Aorta (tissue), 5 donors: ENCODE measurements at regions not wholly inside any gene's neighbourhood (a gene's known extent, or its start where the extent isn't known, plus 50 kb on each side); places are given as distances from the start of the nearest gene placed in this dataset.

Source experiments
- ATAC-seq: fragments of 200-7000 bp; cut with Tn5 transposase; one replicate; pipeline ENCODE4 v1.9.1; 2022; ENCODE audit warnings: moderate library complexity; ENCODE audit not compliant: low FRiP score
- DNase-seq, 2 donors: peaks; one replicate each; pipeline ENCODE4 v3.0.0-alpha.2; 2020
- H3K27ac ChIP-seq, 2 donors: one replicate each; pipeline ENCODE4 v1.5.1; 2013; ENCODE audit warnings: low read length in 2 of 2, mild to moderate bottlenecking in 2 of 2, moderate library complexity in 2 of 2, control low read depth in 1 of 2, inconsistent platforms in 1 of 2, low read depth in 1 of 2
- H3K27me3 ChIP-seq, 2 donors: one replicate each; pipeline ENCODE4 v1.6.1; 2013; ENCODE audit warnings: control low read depth in 1 of 2, low read length in 1 of 2, mild to moderate bottlenecking in 1 of 2, moderate library complexity in 1 of 2; ENCODE audit not compliant: insufficient read depth in 2 of 2, control insufficient read depth in 1 of 2
- H3K36me3 ChIP-seq, 2 donors: one replicate each; pipeline ENCODE4 v1.6.1; 2013; ENCODE audit warnings: control low read depth in 1 of 2, low read length in 1 of 2, mild to moderate bottlenecking in 1 of 2; ENCODE audit not compliant: insufficient read depth in 2 of 2, control insufficient read depth in 1 of 2
- H3K4me1 ChIP-seq, 2 donors: one replicate each; pipeline ENCODE4 v1.6.1; 2013; ENCODE audit warnings: low read length in 2 of 2, control low read depth in 1 of 2, mild to moderate bottlenecking in 1 of 2, moderate library complexity in 1 of 2; ENCODE audit not compliant: insufficient read depth in 2 of 2, control insufficient read depth in 1 of 2
- H3K4me3 ChIP-seq, 2 donors: one replicate each; pipeline ENCODE4 v1.5.1; 2013; ENCODE audit warnings: low read length in 2 of 2, control low read depth in 1 of 2, mild to moderate bottlenecking in 1 of 2
- H3K9me3 ChIP-seq: one replicate; pipeline ENCODE4 v1.6.1; 2013; ENCODE audit warnings: mild to moderate bottlenecking, low read length; ENCODE audit not compliant: control insufficient read depth
- WGBS, 2 donors: extraction: QIAGEN DNeasy Blood & Tissue Kit; methylation state at CpG; one replicate each; pipeline ENCODE4 v1.1.7; 2013; 5-methylcytosine and 5-hydroxymethylcytosine counted together
- intact Hi-C, 2 donors: fragments of 100-400 bp; cut with DNase I; formaldehyde crosslinking; loops; one replicate each; pipeline versions ENCODE4 v1.14.2 to v1.15.0; 2022
- donor health status: healthy with polysubstance abuse.
- donor health status: Bipolar disorder and iron deficiency.
- donor health status: DM: no; HTN: no; CAD: no.
- donor health status: DM: no; HTN: no; CAD: no.
- donor health status: DM: yes; HTN: yes; CAD: no.

DNA sequence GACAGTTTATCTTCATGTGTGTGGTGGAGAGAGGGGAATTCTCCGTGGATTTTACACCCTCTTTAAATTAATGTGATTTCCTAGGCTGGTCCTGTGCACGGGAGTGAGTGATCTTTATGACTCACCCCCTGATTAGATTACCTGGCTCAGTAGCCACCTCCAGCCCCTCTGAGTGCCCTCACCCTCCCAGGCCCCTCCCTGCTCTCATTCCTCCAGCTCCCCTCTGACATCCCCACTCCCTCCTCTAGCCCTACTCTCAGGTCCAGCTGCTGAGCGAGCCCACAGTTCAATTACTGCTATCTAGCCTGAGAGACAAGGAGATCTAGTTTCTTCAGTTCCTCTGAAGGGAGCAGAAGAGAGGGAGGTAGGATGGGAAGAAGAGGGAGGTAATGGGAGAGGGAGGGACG lies 61.8 kb upstream of the ARAP3 start:
- no peaks in the 10 kb centered on the region for H3K9me3 ChIP-seq
- intact Hi-C loops, result no loop called here
- WGBS, 2 donors, result 18 to 22% methylated on average over 4 of the region's 4 CpGs
- DNase-seq, result no peak
- H3K36me3 ChIP-seq, result no peaks in the 10 kb centered on the region
- H3K27me3 ChIP-seq, result no peaks in the 10 kb centered on the region
- no peak for ATAC-seq
- no peaks in the 10 kb centered on the region for H3K4me1 ChIP-seq
- H3K27ac ChIP-seq, result no peak overlapping the region
- no peak overlapping the region for H3K4me3 ChIP-seq

DNA sequence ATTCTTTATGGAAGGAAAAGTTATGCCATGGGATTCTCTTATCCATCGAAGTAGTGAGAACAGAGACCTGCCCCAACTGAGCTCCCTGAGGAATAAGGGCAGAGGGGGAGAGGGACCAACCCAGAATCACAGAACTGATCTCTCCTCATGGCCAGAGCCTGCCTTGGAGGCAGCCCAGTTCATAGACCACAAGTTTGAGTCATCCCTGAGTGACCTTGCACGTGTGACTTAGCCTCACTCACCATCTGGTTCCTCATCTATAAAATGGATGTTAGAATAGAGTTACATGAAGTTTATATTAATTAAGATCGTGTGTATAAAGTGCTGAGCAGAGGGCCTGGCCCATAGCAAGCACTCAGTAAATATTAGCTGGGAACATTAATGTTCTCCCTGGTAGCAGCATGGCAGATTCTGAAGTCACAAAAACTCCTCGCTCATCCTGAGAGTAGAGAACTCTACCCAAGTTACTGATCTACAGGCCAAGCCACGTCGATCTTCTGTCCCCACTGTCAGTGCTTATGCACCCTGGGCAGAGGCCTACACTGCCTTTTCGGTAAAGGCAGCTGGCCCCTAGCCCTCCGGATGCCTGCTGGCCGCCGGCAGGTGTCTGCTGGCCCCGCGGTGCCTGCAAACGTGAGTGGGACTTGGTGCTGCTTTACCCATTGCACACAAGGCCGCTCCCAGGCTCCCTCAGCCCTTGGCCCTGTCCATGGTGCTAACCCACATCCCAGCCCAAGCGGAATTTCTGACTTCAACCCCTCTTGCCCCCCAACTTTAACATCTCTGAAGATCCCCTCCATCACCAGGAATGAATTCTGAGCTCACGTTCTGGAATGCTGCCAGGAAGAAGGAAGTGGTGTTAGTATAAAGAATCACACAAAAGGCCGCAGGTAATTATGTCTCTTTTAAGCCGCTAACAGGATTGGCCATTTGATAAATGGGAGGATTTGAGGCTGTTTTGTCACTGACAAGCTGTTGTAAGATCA lies 61.1 kb upstream of the ARAP3 start:
- H3K4me3 ChIP-seq, result no peak overlapping the region
- DNase-seq, result no peak

DNA sequence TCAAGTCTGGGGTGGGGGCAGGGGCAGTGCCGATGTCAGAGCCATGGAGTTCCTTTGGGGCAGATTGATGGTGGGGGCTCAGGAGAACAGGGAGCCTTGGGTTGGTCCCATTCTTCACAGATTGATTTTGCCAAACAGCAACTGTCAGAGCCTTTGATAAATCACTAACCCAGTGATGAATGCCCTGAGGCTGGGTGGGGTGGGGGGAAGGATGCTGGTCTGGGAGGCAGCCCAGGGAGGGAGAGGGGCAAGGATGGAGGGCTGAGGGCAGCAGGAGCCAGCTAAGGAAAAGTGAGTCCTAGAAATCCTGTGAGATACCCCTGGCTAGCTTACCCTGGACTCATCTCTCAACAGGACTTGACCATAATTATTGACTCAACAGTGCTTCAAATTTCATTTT lies 60.1 kb upstream of the ARAP3 start:
- WGBS, 2 donors, result 65 to 70% methylated on average over 1 of the region's 1 CpG
- intact Hi-C loops, result no loop called here
- peaks cover 0 to 2% of the 10 kb centered on the region in 2 donors for H3K27me3 ChIP-seq

More for the DNA sequence above, 61.1 kb upstream of the ARAP3 start:
- H3K27ac ChIP-seq, result no peak overlapping the region
- 22 to 24% methylated on average over 18 of the region's 18 CpGs for WGBS, 2 donors
- H3K27me3 ChIP-seq, result no peaks in the 10 kb centered on the region
- no peaks in the 10 kb centered on the region for H3K36me3 ChIP-seq
- H3K9me3 ChIP-seq, result no peaks in the 10 kb centered on the region
- intact Hi-C loops, result no loop called here
- no peak for ATAC-seq
- H3K4me1 ChIP-seq, result no peaks in the 10 kb centered on the region

DNA sequence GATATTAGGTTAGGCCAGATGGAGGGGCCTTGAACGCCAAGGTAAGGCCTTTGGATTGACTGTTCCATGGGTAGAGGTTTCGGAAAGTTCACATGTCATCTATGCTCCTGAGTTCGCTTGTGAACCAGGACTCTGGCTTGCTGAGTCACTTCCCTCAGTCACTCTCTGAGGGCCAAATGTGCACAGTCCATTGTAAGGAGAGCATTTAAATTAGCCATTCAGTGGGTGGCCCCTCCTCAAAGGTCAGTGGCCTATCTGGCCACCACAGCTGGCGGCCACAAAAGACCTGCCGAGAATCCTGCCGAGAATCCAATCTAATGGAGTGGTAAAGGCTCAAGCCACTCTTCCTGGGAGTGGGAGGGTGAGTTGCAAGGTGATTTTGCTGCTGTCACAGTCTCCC lies 58.9 kb upstream of the ARAP3 start:
- Histone ChIP-seq H3K4me3 (no peak overlapping the region), H3K36me3 (no peaks in the 10 kb centered on the region), H3K27me3 (peaks cover 0 to 2% of the 10 kb centered on the region in 2 donors), H3K27ac (no peak overlapping the region), H3K9me3 (no peaks in the 10 kb centered on the region), H3K4me1 (no peaks in the 10 kb centered on the region)
- ATAC-seq (no peak), DNase-seq (no peak)
- WGBS, 2 donors, result 65 to 72% methylated on average over 6 of the region's 6 CpGs
- intact Hi-C loops, result no loop called here

More for the DNA sequence above, 60.1 kb upstream of the ARAP3 start:
- Histone ChIP-seq H3K4me1 (no peaks in the 10 kb centered on the region), H3K4me3 (no peak overlapping the region), H3K36me3 (no peaks in the 10 kb centered on the region), H3K27ac (no peak overlapping the region), H3K9me3 (no peaks in the 10 kb centered on the region)
- DNase-seq (no peak), ATAC-seq (no peak)

DNA sequence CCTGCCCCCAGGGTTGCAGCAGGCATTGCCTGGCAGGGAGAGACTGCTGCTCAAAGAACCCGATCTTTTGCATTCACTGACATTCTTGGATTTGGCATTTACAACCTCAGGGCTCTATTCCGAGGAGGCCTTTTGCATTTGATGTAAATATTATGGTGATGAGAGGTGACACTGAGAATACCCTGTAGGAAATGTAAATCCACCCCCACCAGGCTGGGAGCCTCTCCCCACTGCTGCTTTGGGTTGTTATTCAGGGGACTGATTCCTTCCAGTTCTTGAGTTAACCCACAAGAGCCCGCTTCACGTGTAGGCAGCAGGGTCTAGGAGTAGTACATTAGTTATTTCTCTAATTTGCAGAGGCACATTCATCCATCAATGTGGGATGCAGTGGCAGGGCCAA lies 55.5 kb upstream of the ARAP3 start:
- intact Hi-C loops, result no loop called here

DNA sequence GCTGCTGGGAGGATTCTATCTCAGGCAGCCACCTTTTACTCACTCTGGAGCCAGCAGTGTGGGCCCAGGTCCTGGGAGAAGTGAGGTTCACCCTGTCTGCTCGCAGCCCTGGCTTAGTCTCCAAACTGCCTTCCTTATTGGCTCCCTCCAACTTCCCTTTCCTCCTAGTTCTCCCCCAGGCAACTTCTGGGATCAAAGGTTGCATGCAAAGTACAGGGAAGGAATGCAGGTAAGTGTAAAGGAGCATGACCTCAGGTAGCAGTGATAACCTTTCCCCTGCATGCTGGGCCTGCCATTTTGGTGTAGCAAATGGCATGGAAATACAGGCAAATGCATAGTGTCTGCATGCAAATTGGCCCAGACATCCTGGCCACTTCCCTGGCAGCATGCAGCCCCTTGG lies 53.8 kb upstream of the ARAP3 start:
- no peak overlapping the region for H3K4me3 ChIP-seq
- no peak for DNase-seq
- WGBS, 2 donors, result 38 to 43% methylated on average over 1 of the region's 1 CpG
- intact Hi-C loops, result no loop called here
- no peaks in the 10 kb centered on the region for H3K36me3 ChIP-seq
- no peak for ATAC-seq
- H3K9me3 ChIP-seq, result peaks cover 2% of the 10 kb centered on the region
- peaks cover 0 to 2% of the 10 kb centered on the region in 2 donors for H3K27me3 ChIP-seq
- H3K27ac ChIP-seq, result no peak overlapping the region
- H3K4me1 ChIP-seq, result no peaks in the 10 kb centered on the region

More for the DNA sequence above, 55.5 kb upstream of the ARAP3 start:
- DNase-seq, result no peak
- H3K9me3 ChIP-seq, result peaks cover 2% of the 10 kb centered on the region
- no peaks in the 10 kb centered on the region for H3K36me3 ChIP-seq
- H3K27ac ChIP-seq, result no peak overlapping the region
- no peak for ATAC-seq
- whole genome bisulfite sequencing, 2 donors, result 17 to 19% methylated on average over 4 of the region's 4 CpGs
- peaks cover 0 to 2% of the 10 kb centered on the region in 2 donors for H3K27me3 ChIP-seq
- H3K4me1 ChIP-seq, result no peaks in the 10 kb centered on the region
- no peak overlapping the region for H3K4me3 ChIP-seq

DNA sequence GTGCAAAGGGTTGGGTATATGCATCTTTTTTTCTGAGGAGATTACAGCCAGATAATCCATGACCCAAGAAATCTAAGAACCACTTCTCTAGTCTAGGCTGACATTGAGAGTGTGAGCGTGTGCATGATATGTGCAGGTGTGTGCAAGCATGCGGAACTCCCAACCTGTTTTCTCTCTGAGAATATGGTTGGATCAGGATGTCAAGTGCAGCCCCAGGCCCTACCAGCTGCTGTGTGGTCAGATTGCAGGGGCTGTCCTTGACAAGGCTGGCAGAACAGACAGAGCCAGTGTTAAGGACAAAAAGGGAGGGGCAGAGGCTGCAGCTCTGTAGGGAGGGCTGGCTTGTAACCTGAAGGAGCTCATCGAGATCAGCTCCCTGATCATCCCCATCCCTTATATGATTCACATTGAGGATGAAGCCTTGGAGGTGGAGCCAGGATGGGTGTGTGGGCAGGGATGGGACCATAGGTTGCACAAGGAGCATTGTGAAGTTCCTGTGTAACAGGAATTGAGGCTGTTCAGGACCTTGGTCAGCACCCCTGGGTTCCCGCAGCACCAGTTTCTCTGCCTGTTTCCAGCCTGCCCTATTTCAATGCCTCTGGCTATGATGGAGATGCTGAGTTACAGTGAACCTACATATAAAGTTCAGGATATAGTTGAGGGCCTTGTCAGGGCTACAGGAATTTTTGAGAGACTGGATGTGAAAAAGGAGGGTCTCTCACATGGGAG lies 52.6 kb upstream of the ARAP3 start:
- no peaks in the 10 kb centered on the region for H3K36me3 ChIP-seq
- intact Hi-C loops, result no loop called here
- no peak for ATAC-seq
- 50 to 53% methylated on average over 4 of the region's 4 CpGs for WGBS, 2 donors
- peaks cover 0 to 2% of the 10 kb centered on the region in 2 donors for H3K27me3 ChIP-seq
- peaks cover 2% of the 10 kb centered on the region for H3K9me3 ChIP-seq
- no peak overlapping the region for H3K4me3 ChIP-seq
- no peak overlapping the region for H3K27ac ChIP-seq
- DNase-seq, result peak in 1 of 2 donors; percentile 62
- no peaks in the 10 kb centered on the region for H3K4me1 ChIP-seq

DNA sequence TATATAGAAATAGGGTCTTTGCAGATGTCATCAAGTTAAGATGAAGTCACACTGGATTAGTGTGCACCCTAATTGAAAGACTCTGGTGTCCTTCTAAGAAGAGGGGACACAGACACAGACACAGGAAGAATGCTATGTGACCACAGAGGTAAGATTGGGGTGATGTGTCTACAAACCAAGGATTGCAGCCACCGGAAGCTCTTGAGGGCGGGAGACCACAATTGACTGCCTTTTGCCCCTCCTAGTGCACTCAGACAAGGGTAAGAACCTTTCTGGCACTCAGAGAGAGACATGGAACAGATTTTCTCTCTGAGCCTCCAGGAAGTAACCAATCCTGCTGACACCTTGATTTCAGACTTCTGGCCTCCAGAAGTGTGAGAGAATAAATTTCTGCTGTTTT lies 51.2 kb upstream of the ARAP3 start:
- Histone ChIP-seq H3K36me3 (no peaks in the 10 kb centered on the region), H3K4me3 (no peak overlapping the region), H3K27me3 (peaks cover 0 to 2% of the 10 kb centered on the region in 2 donors), H3K4me1 (no peaks in the 10 kb centered on the region), H3K9me3 (peaks cover 2% of the 10 kb centered on the region), H3K27ac (no peak overlapping the region)
- DNase-seq (no peak), ATAC-seq (no peak)
- intact Hi-C loops, result no loop called here
- WGBS, 2 donors, result 67 to 72% methylated on average over 2 of the region's 2 CpGs
